ENCODE measurements at regions not wholly inside any gene's neighbourhood (a gene's known extent, or its start where the extent isn't known, plus 50 kb on each side); places are given as distances from the start of the nearest gene placed in this dataset.

- Mint-ChIP-seq H3K27me3 (ENCODE audit: low read depth in 3 of 3) (no peaks in the 10 kb centered on the region), H3K4me3 (no peak overlapping the region), H3K27ac (no peak overlapping the region), H3K36me3 (no peaks in the 10 kb centered on the region), H3K9me3 (peaks cover 0 to 4% (median 2%) of the 10 kb centered on the region in 7 donors), H3K4me1 (no peaks in the 10 kb centered on the region)
- no peak for TF ChIP-seq CTCF (IDR thresholded peaks at IDR 0.05)
- WGBS (ENCODE audit: insufficient coverage), result no CpG with 5 or more reads among the region's 2 CpGs
- Histone ChIP-seq H2AFZ (ENCODE audit: insufficient read depth, low read depth, low read length, poor library complexity, severe bottlenecking) (no peak overlapping the region), H3K79me2 (ENCODE audit: insufficient read depth, low read length) (no peaks in the 10 kb centered on the region), H3K36me3 (replicated peaks in 1 of 2; ENCODE audit: control insufficient read depth in 1 of 2, insufficient read depth in 2 of 2, low read length in 2 of 2) (no peaks in the 10 kb centered on the region), H3K4me1 (ENCODE audit: control insufficient read depth in 1 of 2, insufficient read depth in 2 of 2, low read length in 2 of 2) (no peaks in the 10 kb centered on the region), H3K27ac (ENCODE audit: low read depth in 1 of 2, low read length in 2 of 2) (no peak overlapping the region), H3K4me3 (replicated peaks in 1 of 3; ENCODE audit: low read depth in 2 of 3, low read length in 3 of 3) (no peak overlapping the region), H3K9ac (ENCODE audit: insufficient read depth, low read length, poor library complexity, severe bottlenecking) (no peak overlapping the region), H4K20me1 (ENCODE audit: insufficient read depth, low read length) (no peaks in the 10 kb centered on the region), H3K4me2 (replicated peaks; ENCODE audit: extremely low read depth, low read length, poor library complexity, severe bottlenecking) (no peak overlapping the region), H3K27me3 (ENCODE audit: control insufficient read depth in 2 of 2, insufficient read depth in 2 of 2, low read length in 2 of 2) (no peaks in the 10 kb centered on the region), H3K9me3 (replicated peaks in 1 of 2; ENCODE audit: control insufficient read depth in 1 of 2, insufficient read depth in 1 of 2, low read length in 2 of 2) (peaks cover 0 to 3% of the 10 kb centered on the region in 2 donors)
- no peak for DNase-seq
- intact Hi-C loops (cut with micrococcal nuclease), result no loop called here
Observed at GRCh38 chr4:179521952-179522351, 2079.7 kb upstream of the AGA start.

- H3K27ac Mint-ChIP-seq, result no peak overlapping the region
- Histone ChIP-seq H3K4me2 (replicated peaks; ENCODE audit: extremely low read depth, low read length, poor library complexity, severe bottlenecking) (no peak overlapping the region), H3K4me3 (replicated peaks in 1 of 3; ENCODE audit: low read depth in 2 of 3, low read length in 3 of 3) (no peak overlapping the region), H3K36me3 (replicated peaks in 1 of 2; ENCODE audit: control insufficient read depth in 1 of 2, insufficient read depth in 2 of 2, low read length in 2 of 2) (no peaks in the 10 kb centered on the region), H2AFZ (ENCODE audit: insufficient read depth, low read depth, low read length, poor library complexity, severe bottlenecking) (no peak overlapping the region), H3K9me3 (replicated peaks in 1 of 2; ENCODE audit: control insufficient read depth in 1 of 2, insufficient read depth in 1 of 2, low read length in 2 of 2) (peaks cover 3 to 5% of the 10 kb centered on the region in 2 donors), H3K9ac (ENCODE audit: insufficient read depth, low read length, poor library complexity, severe bottlenecking) (no peak overlapping the region), H3K27me3 (ENCODE audit: control insufficient read depth in 2 of 2, insufficient read depth in 2 of 2, low read length in 2 of 2) (no peaks in the 10 kb centered on the region), H3K4me1 (ENCODE audit: control insufficient read depth in 1 of 2, insufficient read depth in 2 of 2, low read length in 2 of 2) (no peaks in the 10 kb centered on the region), H3K79me2 (ENCODE audit: insufficient read depth, low read length) (no peaks in the 10 kb centered on the region), H4K20me1 (ENCODE audit: insufficient read depth, low read length) (no peaks in the 10 kb centered on the region), H3K27ac (ENCODE audit: low read depth in 1 of 2, low read length in 2 of 2) (no peak overlapping the region)
- H3K4me1 Mint-ChIP-seq, result no peaks in the 10 kb centered on the region
- no peak for DNase-seq
- no peak overlapping the region for H3K4me3 Mint-ChIP-seq
- H3K9me3 Mint-ChIP-seq, result peaks cover 0 to 8% (median 2%) of the 10 kb centered on the region in 7 donors
- no peaks in the 10 kb centered on the region for H3K27me3 Mint-ChIP-seq (ENCODE audit: low read depth in 3 of 3)
- no CpG with 5 or more reads among the region's 3 CpGs for WGBS (ENCODE audit: insufficient coverage)
- no peak for TF ChIP-seq CTCF (IDR thresholded peaks at IDR 0.05)
- H3K36me3 Mint-ChIP-seq, result no peaks in the 10 kb centered on the region
- intact Hi-C loops (cut with micrococcal nuclease), result no loop called here
Observed at GRCh38 chr4:179530958-179531357, 2088.7 kb upstream of the AGA start.

Measured in CD14-positive monocyte (primary cell).